Activated T-helper 1 cell treated with Interleukin-2 at 50 U/mL for 16 hours (primary cell): ENCODE measurements at regions not wholly inside any gene's neighbourhood (a gene's known extent, or its start where the extent isn't known, plus 50 kb on each side); places are given as distances from the start of the nearest gene placed in this dataset.

Experiments
- DNase-seq: peaks from one replicate; pipeline ENCODE4 v3.0.0-alpha.2; 2020; ENCODE audit warnings: low read depth

DNA sequence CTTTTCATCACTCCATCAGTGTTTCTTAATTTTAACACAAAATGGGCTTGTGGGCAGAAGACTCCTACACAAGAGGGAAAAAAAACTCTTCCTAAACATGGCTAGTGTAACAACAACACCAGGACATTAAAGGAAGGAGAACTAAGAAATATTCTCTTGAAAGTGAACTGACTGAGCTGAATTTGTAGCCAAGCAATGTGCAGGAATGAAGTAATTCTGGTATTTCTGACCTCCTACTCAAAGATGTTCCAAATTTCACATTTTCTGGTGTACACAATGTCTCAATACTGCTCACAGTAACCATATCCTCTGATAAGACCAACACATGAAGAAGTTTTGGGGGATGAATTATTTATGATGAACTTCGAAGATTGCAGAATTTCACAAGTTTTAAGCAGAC is 357.3 kb downstream of the DUSP6 start:
- no peak for DNase-seq

DNA sequence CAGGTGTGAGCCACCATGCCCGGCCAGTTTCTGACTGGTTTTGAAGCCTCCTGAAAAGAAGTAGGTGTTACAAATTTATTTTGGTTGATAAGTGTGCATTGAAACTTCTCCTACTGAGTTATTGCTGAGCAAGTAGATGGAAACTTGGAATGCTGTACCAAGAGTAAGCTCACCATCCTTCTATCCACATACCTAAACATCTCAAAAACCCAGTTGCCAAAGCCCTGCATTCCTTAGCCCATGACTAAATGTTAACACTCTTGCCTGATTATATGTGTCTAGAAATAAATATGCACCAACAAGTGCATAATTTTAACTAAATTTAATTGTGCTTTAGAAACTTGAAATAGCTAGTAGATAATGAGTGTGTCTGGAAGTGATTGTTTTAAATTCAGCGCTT is 357.8 kb downstream of the DUSP6 start:
- no peak for DNase-seq

DNA sequence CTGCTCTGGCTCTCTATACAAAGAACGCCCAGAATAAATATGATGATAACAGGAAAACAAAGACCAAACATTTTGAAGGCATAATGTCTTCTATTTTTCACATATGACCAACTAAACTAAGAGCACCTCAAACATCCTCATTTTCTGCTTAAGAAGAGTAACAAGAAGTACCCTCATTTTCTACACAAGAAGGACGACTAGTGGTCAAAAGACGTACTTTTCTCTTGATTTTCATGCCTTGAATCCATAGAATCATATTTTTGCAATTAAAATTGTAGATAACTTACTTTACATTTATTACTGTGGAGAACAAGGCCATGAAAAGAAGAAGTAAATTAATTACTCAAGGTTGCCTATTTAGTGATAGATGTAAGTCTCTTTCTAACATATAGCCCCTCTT is 358.6 kb downstream of the DUSP6 start:
- no peak for DNase-seq

DNA sequence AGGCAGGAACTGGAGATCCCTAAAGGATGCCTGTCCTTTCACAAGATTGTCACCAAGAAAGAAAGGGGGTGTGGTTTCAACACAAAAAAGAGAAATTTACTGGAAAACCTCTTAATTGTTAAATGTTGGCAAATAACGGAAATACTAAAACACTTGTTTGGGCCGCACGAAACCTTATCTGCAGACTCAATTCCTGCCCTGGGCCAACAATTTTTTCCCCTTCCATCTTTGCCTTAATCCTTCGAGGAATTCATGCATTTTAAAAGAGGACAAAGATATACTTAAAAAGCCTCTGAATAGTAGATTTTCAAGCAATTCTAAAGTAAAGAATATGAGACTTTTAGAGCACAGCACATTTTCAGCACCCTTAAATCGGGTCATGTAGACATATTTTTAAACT is 366.2 kb downstream of the DUSP6 start:
- DNase-seq: no peak

DNA sequence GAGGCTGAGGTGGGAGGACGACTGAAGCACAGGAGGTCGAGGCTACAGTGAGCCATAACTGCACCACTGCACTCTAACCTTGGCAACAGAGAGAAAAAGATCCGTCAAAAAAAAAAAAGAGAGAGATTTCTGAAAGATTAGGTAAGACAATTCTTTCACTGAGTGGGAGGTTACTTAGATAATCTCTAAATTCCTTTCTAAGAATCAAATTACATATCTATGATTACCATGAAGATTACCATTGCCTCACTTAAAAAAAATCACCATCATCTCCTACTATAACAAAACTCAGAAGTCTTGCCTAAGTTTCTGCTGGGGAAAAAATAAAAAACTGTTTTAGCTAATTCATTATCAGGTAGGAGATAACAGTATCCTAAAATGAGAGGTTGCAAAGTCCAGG is 366.7 kb downstream of the DUSP6 start:
- DNase-seq: no peak

DNA sequence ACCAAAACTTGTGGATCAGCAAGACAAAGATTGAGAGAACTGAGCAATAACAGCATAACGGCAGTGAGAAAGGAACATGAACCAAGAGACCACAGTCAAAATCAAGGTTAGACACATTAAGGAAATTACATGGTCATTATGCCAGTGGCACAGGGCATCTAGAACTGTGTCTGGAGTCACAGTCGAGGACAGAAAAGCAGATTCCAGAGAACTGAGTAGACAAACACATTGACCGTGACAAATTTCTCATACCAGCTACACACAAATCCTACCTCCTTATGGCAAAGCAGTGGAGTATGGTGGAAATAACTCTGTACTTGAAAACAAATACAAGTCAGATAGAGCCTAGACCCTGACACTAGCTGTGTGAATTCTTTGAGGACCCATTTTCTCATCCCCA is 367.3 kb downstream of the DUSP6 start:
- no peak for DNase-seq

DNA sequence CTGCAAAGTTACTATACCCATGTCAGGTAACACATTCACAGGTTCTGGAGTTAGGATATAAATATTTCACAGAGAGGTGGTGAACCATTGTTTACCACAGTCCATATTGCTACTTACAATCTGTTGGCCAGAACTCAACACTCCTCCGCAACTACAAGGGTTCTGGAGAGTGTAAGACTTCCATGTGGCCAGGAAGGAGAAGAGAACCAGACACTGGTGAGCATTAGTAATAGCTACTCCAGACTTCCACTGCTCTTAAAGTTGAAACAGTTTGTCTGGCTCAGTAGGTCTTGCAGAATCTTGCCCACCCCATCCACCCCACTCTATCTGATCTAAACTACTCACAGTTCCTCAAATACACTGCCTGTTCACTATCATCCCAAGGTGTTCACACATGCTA is 369.6 kb downstream of the DUSP6 start:
- no peak for DNase-seq

DNA sequence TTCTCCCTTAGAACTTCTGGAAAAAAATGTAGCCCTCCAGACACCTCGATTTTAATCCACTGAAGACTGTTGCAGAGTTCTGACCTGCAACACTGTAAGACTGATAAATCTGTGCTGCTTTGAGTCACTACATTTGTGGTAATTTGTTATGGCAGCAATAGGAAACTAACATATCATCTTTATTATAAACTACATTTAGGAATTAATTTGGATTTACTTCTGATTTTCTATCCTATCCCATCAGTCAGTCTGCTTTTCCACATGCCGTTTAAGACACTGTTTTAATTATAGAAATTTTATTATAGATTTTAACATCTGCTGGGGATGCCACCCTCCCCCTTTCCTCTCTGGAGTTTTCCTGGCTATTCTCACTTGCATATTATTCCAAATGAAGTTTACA is 375.2 kb downstream of the DUSP6 start:
- DNase-seq: no peak

DNA sequence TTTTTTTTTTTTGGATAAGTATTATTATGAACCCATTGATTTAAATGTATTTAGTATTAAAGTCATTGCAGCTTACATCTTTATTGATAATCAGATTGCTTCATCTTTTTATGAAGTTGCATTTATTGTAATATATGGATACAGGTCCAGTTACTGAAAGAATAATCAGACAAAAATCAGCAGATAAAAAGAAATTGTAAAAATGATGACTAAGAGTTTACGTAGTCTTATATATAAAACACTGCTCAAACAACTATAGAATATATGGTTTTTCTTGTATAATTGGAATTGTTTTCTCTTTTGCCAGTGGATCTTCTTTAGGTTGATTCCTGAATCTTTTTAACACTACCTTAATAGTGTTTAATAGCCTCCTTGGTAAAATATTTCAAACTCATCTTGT is 378.3 kb downstream of the DUSP6 start:
- DNase-seq: no peak

DNA sequence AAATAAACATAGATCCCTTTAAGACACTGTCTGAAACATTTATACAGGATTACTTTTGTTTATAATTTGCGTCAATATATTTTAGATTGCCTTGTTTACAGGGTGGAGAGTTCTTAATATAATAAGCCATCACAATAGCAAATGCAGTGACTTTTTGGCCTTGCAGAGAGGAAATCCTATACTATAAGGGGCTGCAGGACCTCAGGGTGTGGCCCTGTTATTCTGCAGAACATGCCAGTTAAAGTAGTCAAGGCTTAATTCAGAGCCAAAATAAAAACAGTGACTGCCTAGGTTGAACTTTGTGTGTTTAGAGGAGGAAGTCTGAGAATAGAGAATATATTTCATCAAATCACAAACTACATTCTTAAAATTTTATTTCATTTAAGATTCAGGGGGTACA is 381.6 kb downstream of the DUSP6 start:
- no peak for DNase-seq

DNA sequence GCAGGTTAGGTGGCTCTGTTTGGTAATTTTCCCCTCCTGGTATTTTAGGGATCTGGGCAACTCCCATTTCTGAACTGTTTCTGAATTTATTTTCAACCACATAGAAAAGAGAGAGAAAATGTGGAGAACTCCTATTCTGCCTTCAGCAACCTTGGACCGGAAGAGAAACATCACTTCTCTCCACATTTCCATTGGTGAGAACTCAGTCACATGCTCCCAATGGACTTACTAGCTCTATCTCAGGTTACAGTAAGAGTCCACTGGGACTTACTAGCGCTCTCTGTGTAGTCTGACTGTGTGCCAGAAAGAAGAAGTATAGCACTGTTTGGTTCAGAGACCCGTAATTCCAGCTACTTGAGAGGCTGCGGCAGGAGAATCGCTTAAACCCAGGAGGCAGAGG is 383.2 kb downstream of the DUSP6 start:
- no peak for DNase-seq

DNA sequence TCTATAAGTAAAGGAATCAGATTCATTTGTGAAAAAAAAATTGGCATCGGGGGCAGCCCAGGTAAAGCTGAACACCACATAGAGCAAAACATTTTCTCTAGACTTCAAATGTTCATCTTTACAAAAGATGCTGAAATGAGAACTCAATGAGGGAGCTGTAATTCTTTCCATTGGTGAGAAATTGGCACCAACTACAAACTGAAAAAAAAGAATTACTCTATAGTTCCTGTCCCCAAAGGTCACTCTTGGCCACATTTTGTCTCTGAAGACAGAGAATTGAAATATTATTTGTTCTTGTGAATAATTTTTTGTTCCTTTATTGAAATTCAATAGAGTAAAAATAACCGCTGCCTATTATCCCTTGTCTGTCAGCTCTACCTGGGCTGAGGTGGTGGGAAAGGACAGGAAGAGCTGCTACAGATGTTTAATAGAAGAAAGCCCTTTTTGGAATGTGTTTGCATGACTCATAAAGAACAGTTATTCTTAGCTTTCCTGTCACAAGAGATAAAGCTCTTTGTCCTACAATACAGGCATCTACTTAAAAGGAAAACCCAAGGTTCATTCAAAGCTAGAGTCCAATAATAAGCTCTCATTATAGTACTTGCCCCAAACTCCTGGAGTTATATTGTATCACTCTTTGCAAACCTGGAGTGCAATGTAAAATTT is 380.1 kb upstream of the KITLG start:
- DNase-seq: no peak

DNA sequence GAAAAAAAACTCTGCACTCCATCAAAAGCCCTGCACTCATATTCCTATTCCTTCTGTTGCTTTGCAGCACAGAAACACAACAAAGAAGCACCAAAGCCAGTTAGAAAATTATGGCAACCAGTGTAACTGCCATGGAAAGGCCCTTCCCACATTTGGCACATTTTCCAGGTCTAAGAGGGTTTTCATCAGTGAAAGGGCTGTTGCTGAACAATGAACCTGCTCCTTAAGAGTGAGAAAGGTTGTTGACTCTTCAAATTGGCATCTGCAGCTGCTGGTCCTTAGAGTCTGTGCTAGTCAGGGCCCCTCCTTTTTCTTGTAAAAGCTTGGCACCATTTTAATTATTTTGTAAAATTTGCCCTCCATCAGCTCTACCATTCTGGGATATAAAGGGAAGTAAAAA is 378.7 kb upstream of the KITLG start:
- DNase-seq: no peak

DNA sequence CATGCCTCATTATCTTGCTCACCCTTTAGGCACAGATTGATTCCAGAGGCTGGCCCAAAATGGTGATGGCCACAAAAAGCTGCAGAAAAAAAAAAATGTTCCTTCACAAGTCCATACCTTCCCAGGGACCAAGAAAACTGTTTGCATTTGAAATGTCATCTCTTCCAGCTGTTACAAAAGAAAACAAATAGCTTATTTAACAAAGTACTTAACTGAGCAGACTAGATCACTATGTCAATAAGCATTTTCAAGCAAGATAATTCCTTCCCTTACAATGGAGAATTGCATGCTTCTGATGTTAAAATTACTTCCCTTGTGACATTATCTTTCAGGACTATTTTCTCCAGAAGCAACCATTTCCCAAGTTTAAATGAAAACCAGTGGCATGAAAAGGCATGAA is 377.9 kb upstream of the KITLG start:
- DNase-seq: no peak

DNA sequence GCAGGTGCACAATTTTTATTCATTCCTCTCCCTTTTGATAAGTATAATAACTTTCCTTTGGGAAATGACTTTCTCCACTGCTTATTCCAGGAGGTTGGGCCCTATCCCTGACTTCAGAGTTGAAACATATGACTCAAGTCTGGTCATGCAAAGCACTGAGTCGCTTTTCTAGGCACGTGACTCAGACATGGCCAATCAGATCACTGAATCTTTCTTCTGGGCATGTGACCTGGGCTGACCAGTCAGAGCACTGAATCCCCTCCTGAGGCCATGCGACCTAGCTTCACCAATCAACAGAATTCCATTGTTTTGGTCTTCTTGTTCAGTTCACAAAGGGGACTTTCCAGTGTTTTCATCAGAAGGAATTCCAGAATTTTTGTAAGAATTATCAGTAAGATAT is 377.1 kb upstream of the KITLG start:
- no peak for DNase-seq

DNA sequence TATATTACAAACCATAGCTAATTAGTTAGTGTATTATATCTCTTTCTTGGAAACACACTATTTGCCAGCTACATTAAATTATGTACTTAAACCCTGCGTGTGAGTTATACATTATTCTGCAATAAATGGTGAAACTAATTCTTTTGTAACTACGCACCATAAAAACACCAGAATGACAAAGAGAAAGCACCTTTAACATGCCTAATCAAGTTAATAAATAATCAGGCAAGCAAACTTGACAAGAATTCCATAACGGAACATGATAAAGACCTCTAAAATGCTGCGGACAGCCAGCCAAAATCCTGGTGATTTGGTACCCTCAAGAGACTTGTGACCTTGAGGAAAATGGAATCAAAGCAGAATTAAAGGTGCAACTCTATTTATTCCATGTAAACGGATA is 375.3 kb upstream of the KITLG start:
- no peak for DNase-seq

DNA sequence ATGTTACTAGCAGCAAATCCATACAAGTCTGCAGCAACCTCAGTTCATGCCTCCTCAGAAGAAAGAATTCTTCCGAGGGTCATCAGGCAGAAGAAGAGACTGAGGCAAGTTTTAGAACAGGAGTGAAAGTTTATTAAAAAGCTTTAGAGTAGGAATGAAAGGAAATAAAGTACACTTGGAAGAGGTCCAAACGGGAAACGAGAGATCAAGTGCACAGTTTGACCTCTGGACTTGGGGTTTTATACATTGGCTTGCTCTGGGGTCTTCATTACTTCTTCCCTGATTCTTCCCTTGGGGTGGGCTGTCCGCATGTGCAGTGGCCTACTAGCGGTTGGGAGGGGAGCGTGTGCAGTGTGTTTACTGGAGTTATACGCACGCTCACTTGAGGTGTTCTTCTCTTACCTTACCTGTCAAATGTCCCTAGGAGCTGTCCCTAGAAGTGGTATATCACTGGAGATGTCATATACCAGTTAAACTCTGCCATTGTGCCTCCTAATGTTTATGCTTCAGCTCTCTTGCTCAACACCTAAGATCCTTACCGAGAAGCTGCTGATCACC is 372.8 kb upstream of the KITLG start:
- no peak for DNase-seq

DNA sequence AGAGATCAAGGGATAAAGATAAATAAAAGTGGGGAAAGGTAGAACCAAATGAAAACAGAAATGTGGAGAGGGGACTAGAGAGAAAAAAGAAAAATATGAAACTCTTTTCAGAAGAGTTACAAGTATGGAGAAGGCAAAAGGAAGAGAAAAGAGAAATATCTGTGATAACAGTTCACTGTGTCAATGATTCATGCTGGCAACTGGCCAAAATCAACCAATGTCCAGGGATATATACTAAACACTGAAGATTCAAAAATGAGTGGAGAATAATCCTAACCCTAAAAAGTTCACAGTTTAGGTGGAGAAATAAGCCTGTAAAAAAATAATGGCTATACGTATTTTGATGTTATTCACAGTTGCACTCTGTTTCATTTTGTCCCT is 372.3 kb upstream of the KITLG start:
- no peak for DNase-seq

DNA sequence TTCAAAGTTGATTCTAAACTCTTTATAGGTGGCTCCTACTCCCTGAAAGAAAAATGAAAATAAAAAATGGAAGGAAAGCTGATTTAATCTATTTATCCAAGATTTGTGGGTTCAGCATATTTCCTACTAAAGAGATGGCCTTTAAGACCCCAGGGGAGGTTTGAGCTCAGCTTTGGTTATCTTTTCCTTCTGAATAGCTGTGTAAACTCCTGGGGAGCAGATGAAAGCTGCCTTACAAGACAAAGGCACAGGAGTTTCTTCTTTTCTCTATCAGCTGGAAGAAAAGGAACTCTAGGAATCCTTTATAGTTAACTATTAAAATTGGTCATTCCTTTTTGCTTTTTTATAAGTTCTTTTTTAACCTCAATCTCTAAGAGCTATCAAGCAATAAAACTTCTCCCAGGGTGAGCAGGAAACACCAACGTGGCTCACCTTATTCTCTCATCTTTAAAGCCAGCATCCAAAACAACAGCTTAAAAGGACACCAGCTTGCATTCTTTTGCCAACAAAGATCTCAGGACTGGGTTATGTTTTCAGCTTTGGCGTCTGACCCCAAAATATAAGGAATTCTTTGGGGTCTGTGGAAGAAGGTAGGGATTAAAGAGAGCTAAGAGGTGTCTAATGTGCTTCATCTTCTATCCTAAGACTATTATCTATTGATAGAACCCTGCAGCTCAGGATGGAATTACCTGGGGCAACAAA is 371.7 kb upstream of the KITLG start:
- no peak for DNase-seq

DNA sequence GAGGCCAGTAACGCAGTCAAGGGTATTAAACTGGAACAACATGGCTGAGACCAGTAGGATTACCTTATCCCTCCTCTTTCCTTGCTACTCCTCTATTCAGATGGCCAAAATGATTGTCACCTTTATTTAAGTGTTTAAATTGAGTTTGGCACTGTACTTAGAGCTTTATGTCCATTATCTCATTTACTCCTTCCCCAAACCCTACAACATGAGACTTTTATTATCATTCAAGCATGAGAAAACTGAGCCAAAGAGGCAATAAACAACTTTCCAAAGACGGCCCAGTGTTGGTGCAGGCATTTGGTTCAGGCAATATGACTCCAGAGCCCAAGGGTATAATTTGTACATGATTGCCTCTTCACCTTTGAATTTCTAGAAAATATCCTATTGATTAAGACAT is 370.9 kb upstream of the KITLG start:
- no peak for DNase-seq

DNA sequence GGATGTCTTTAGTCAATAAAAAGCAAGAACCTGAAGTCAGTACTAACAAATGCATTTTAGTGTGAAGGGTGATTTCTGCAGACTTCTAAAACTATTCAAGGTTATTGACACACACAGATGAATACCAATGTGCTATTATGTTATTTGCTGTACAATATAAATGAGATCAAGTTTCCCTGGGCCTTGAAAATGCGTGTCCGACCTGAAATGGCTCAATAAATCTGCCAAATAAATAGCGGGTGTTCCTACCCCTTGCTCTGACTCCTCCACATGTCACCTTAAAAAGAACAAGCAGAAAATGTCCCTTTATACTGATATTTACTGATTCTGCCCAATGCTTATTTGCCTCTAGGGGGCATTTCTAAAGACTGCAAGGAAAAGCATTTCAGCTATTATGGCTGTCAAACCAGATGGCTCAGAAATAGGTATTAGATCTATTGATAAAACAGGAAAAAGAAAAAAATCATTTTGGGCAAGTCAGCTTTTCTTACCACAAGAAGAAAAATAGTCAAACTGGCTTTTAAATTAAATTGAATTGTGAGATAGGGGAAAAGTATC is 367.3 kb upstream of the KITLG start:
- no peak for DNase-seq

DNA sequence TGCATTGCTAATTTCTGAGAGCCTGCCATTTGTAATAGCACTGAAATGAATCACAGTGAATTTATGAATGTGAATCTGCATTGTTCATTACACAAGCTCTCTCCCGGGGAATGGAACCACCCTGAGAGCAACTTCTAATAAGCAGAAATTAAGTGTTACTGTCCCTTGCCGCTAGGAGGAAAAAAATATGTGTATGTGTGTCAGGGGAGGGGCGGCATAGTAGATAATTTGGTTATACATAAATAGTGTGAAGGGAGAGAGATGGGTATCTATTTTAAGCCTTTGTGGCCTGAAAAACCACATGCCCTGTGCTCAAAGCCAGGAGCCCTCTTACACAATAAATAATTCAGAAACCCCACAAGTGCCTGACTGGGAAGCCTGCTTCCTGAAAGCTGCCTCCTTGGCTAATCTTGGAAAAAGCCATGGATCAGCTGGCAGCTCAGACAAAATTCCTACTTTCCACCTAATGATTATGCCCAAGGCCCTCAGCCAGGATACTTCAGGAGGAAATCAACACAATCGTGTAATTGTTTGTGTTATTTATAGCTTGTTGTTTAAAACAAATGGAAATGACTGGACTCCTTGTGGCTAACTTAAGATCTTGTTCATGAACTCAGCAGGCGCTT is 366.2 kb upstream of the KITLG start:
- no peak for DNase-seq

DNA sequence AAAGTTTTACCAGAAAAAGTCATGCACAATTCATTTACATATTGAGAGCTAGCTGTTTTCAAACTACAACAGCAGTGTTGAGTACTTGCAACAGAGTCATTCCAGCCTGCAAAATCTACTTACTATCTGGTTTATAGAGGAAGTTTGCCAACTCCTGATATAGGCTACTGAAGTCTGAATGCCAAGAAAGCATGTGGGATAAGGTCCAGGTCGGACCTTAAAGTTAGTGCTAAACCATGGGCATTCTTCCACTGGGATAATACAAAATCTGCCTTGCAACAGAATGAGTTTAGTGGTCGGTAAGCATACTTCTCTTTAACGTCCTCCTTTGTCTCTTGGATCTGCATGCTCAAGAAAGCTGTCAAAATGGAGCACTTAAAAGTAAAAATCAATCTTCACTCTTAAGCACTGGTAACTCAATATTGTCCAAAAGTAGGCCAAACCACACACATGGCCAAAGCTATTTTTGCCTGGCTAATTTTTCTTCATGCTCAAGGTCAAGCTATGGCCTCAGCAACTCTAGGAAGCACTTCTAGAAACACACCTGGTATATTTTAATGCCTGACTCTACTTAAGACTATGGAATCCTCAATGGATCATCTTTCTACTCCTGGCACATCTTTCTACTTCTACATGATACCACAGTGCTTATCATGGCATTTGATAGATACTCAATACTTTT is 364.9 kb upstream of the KITLG start:
- no peak for DNase-seq
